ENCODE measurements at regions not wholly inside any gene's neighbourhood (a gene's known extent, or its start where the extent isn't known, plus 50 kb on each side); places are given as distances from the start of the nearest gene placed in this dataset.
"Not testable (repeated sequence)": the region's sequence is repeated elsewhere in the genome, so short reads cannot be mapped to it uniquely, and the experiment has no call there.

DNA sequence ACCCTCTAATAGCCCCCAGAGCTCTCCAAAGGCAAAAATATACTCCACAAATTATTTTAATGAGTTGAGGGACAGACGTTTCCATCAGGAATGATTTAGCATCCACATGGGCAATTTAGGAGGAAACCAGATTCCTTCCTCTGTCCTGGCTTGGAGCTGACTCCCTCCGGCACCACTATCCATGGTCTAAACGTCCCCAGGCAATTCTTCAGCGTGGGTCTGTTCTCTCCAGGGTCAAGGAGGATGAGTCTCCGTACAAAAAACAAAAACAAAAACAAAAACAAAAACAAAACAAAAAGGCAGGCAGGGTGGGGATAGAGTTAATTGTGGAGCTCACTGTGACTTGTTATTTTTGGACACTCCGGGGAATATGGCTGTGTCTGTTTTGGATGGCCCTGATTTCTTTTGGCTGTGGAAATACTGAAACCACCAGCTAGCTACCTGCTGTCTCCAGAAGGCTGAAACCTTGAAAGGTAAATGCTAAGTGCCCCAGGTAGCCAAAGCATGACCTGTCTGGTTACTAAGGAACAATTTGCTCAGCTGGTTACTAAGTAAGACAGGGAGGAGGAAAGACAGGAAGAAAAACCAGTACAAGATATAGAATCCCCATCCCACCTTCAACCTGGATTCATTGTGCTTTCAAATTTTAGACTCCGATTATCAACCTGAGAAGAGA is 419.1 kb upstream of the LCORL start:
- peak; percentile 3 for DNase-seq
- H3K36me3 Mint-ChIP-seq (ENCODE audit: low read depth), result no peaks in the 10 kb centered on the region
- TF ChIP-seq, protein P1, sequence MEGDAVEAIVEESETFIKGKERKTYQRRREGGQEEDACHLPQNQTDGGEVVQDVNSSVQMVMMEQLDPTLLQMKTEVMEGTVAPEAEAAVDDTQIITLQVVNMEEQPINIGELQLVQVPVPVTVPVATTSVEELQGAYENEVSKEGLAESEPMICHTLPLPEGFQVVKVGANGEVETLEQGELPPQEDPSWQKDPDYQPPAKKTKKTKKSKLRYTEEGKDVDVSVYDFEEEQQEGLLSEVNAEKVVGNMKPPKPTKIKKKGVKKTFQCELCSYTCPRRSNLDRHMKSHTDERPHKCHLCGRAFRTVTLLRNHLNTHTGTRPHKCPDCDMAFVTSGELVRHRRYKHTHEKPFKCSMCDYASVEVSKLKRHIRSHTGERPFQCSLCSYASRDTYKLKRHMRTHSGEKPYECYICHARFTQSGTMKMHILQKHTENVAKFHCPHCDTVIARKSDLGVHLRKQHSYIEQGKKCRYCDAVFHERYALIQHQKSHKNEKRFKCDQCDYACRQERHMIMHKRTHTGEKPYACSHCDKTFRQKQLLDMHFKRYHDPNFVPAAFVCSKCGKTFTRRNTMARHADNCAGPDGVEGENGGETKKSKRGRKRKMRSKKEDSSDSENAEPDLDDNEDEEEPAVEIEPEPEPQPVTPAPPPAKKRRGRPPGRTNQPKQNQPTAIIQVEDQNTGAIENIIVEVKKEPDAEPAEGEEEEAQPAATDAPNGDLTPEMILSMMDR (IDR thresholded peaks at IDR 0.05), result no peak
- peaks cover 23% of the 10 kb centered on the region for H3K9me3 Mint-ChIP-seq
- no peaks in the 10 kb centered on the region for H3K27me3 Mint-ChIP-seq (ENCODE audit: low read depth, poor library complexity)
- H3K4me3 Mint-ChIP-seq, result no peak overlapping the region
- H3K4me1 Mint-ChIP-seq, result peaks cover 17% of the 10 kb centered on the region
- peak overlapping the region; percentile 60 for H3K27ac Mint-ChIP-seq

DNA sequence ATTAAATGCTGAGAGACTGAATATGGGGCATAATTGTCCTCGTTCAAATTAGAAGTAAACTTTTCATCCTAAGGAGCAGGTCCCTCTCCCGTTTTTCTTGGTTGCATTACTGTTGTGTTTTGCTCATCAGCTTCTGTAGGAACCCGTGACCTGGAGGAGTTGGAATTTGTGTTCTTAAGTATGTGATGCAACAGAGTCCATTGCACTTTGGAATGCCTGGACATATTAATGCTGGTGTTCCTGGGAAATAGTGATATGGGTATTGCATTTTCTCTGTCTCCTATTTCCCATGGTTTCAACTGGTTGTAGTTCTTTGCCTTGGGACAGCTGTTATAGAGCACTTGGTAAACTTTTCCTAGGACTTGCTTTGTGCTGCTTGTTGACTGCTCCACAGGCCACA is 417.8 kb upstream of the LCORL start:
- no peaks in the 10 kb centered on the region for H3K36me3 Mint-ChIP-seq (ENCODE audit: low read depth)
- no peak overlapping the region for H3K27ac Mint-ChIP-seq
- H3K27me3 Mint-ChIP-seq (ENCODE audit: low read depth, poor library complexity), result no peaks in the 10 kb centered on the region
- peaks cover 10% of the 10 kb centered on the region for H3K9me3 Mint-ChIP-seq
- TF ChIP-seq, protein P1 (IDR thresholded peaks at IDR 0.05), result no peak
- no peak overlapping the region for H3K4me3 Mint-ChIP-seq
- H3K4me1 Mint-ChIP-seq, result peaks cover 17% of the 10 kb centered on the region
- no peak for DNase-seq

DNA sequence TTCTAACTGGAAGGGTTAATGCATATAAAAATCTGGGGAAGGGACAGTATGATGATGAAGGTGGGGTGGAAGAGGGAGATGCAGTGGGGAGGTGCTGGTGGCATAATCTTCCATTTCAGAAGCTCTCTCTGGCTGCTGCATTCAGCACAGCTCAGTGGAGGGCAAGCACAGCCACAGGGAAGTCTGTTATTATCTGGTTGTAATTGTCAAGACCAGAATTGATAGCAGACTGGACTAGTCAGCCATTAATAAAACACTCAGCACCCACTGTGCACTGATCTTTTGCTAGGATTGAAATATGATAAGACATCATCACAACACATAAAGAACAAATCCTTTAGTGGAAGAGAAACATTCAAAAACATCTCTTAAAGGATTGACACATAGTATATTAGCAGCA is 414.2 kb upstream of the LCORL start:
- no peaks in the 10 kb centered on the region for H3K27me3 Mint-ChIP-seq (ENCODE audit: low read depth, poor library complexity)
- no peak overlapping the region for H3K27ac Mint-ChIP-seq
- DNase-seq, result no peak
- peaks cover 7% of the 10 kb centered on the region for H3K4me1 Mint-ChIP-seq
- peaks cover 3% of the 10 kb centered on the region for H3K9me3 Mint-ChIP-seq
- H3K4me3 Mint-ChIP-seq, result no peak overlapping the region
- TF ChIP-seq, protein P1 (IDR thresholded peaks at IDR 0.05), result no peak
- no peaks in the 10 kb centered on the region for H3K36me3 Mint-ChIP-seq (ENCODE audit: low read depth)

DNA sequence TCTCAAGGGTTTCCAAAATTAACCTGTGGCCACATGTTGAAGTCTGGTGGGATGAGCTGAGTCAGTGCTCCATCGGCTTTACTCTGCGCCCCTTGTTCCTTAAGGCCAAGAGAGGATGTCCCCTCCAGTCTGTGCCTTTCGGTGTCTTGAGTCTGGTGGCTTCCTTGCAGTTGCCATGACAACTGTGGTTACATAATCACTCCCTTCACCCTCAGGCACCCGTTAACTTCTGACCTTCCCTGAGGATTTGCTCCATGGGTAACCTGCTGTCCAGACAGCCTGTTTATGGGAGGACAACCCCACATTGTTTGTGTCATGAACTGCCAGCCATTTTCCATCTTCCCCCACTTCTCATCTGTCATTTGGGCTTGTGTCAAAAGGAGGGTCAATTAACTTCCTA is 401.1 kb upstream of the LCORL start:
- Mint-ChIP-seq H3K27me3 (ENCODE audit: low read depth, poor library complexity) (peaks cover 13% of the 10 kb centered on the region), H3K9me3 (peaks cover 3% of the 10 kb centered on the region), H3K4me1 (no peaks in the 10 kb centered on the region), H3K4me3 (no peak overlapping the region), H3K36me3 (ENCODE audit: low read depth) (no peaks in the 10 kb centered on the region), H3K27ac (no peak overlapping the region)
- TF ChIP-seq, protein P1 (IDR thresholded peaks at IDR 0.05), result no peak
- DNase-seq, result no peak

DNA sequence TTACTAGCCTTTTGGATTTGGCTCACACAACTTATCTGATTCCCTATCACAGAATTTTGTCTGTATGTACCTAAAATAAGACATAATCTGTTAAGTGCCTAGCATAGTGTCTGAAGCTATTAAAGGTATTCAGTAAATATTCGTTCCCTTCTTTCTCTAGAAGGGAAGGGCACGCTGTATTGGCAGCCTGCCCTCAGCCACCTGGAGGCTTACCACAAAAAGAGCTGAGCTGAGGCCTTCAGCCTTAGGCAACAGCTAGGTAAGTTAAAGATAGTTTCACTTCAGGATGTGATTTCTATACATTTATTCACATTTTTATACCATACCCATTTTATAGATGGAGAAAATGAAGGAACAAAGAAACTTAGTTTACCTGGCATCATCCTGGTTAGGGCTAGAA is 400.0 kb upstream of the LCORL start:
- H3K4me1 Mint-ChIP-seq, result no peaks in the 10 kb centered on the region
- TF ChIP-seq, protein P1 (IDR thresholded peaks at IDR 0.05), result no peak
- no peak overlapping the region for H3K27ac Mint-ChIP-seq

DNA sequence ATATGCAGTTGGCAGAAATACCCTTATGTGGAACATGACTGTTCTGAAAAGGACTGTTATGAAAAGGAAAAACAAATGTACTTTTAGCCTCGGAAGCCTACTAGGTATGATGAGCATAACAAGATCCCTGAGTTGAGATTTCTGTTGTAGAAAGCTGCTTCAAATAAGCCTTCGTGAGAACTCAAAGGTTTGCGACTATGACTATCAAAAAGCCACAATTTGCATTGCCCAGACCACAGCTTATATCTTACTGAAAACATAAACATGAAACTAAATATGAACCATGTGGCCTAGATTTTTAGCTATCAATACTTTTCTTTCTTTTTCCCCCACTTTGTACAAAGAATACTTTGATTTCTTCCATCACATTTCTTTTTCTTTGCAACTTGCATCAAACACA is 398.2 kb upstream of the LCORL start:
- H3K4me1 Mint-ChIP-seq, result no peaks in the 10 kb centered on the region

More for the DNA sequence above, 400.0 kb upstream of the LCORL start:
- Mint-ChIP-seq H3K36me3 (ENCODE audit: low read depth) (no peaks in the 10 kb centered on the region), H3K27me3 (ENCODE audit: low read depth, poor library complexity) (peaks cover 13% of the 10 kb centered on the region), H3K4me3 (no peak overlapping the region), H3K9me3 (peaks cover 14% of the 10 kb centered on the region)
- DNase-seq, result no peak

DNA sequence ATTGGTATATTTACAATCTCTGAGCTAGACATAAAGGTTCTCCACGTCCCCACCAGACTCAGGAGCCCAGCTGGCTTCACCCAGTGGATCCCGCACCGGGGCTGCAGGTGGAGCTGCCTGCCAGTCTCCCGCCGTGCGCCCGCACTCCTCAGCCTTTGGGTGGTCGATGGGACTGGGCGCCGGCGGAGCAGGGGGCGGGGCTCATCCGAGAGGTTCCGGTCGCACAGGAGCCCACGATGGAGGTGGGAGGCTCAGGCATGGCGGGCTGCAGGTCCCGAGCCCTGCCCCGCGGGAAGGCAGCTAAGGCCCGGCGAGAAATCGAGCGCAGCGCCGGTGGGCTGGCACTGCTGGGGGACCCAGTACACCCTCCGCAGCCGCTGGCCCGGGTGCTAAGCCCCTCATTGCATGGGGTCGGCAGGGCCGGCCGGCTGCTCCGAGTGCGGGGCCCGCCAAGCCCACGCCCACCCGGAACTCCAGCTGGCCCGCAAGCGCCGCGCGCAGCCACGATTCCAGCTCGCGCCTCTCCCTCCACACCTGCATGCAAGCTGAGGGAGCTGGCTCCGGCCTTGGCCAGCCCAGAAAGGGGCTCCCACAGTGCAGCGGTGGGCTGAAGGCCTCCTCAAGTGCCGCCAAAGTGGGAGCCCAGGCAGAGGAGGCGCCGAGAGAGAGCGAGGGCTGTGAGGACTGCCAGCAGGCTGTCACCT is 396.8 kb upstream of the LCORL start:
- Mint-ChIP-seq H3K27me3 (ENCODE audit: low read depth, poor library complexity) (peaks cover 11% of the 10 kb centered on the region), H3K9me3 (peaks cover 14% of the 10 kb centered on the region)
- H3K4me1 Mint-ChIP-seq; H3K36me3 Mint-ChIP-seq (ENCODE audit: low read depth); DNase-seq; H3K27ac Mint-ChIP-seq; H3K4me3 Mint-ChIP-seq: not testable (repeated sequence)

More for the DNA sequence above, 398.2 kb upstream of the LCORL start:
- peaks cover 16% of the 10 kb centered on the region for H3K27me3 Mint-ChIP-seq (ENCODE audit: low read depth, poor library complexity)
- H3K4me3 Mint-ChIP-seq, result no peak overlapping the region
- H3K27ac Mint-ChIP-seq, result no peak overlapping the region
- peaks cover 14% of the 10 kb centered on the region for H3K9me3 Mint-ChIP-seq
- H3K36me3 Mint-ChIP-seq (ENCODE audit: low read depth), result no peaks in the 10 kb centered on the region
- no peak for DNase-seq
- TF ChIP-seq, protein P1 (IDR thresholded peaks at IDR 0.05), result no peak

DNA sequence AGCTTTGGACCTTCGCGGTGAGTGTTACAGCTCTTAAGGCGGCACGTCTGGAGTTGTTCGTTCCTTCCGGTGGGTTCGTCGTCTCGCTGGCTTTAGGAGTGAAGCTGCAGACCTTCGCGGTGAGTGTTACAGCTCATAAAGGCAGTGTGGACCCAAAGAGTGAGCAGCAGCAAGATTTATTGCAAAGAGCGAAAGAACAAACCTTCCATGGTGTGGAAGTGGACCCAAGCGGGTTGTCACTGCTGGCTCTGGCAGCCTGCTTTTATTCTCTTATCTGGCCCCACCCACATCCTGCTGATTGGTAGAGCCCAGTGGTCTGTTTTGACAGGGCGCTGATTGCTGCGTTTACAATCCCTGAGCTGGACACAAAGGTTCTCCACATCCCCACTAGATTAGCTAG is 396.1 kb upstream of the LCORL start:
- peaks cover 14% of the 10 kb centered on the region for H3K9me3 Mint-ChIP-seq
- not testable (repeated sequence) for H3K4me3 Mint-ChIP-seq; H3K27me3 Mint-ChIP-seq (ENCODE audit: low read depth, poor library complexity); H3K36me3 Mint-ChIP-seq (ENCODE audit: low read depth); H3K4me1 Mint-ChIP-seq; DNase-seq; H3K27ac Mint-ChIP-seq
